Body of pancreas (tissue), 4 donors: ENCODE measurements at regions not wholly inside any gene's neighbourhood (a gene's known extent, or its start where the extent isn't known, plus 50 kb on each side); places are given as distances from the start of the nearest gene placed in this dataset.

Source experiments
- CTCF ChIP-seq, 7 experiments: fragments of 450-650 bp in 4 of 7; fragments of 200-600 bp in 3 of 7; sonication (generic) in 3 of 7; IDR thresholded peaks; one replicate each; pipeline ENCODE4 v1.5.1; 2016 to 2019; ENCODE audit warnings: antibody characterized with exemption in 7 of 7
- POLR2A ChIP-seq, 3 donors: fragments of 450-650 bp; IDR thresholded peaks; one replicate each; pipeline ENCODE4 v1.6.1; 2016; ENCODE audit warnings: antibody characterized with exemption in 3 of 3, mild to moderate bottlenecking in 2 of 3

- TF ChIP-seq CTCF (IDR thresholded peaks at IDR 0.05) (peak in 1 of 7 experiments; percentile 9), POLR2A (IDR thresholded peaks at IDR 0.05) (no peak)
Observed at GRCh38 chrX:26649534-26649933, 433.6 kb downstream of the MAGEB5 start.
